Vagina (tissue), 2 donors: ENCODE measurements at regions not wholly inside any gene's neighbourhood (a gene's known extent, or its start where the extent isn't known, plus 50 kb on each side); places are given as distances from the start of the nearest gene placed in this dataset.

Experiments used
- DNase-seq, 2 donors: peaks; one replicate each; pipeline ENCODE4 v3.0.0-alpha.2; 2017; ENCODE audit errors: extremely low spot score in 2 of 2
- H3K27ac ChIP-seq: fragments of 200-600 bp; sonication (generic); one replicate; pipeline ENCODE4 v1.5.1; 2019
- H3K27me3 ChIP-seq: fragments of 200-600 bp; sonication (generic); one replicate; pipeline ENCODE4 v1.5.1; 2019
- H3K36me3 ChIP-seq, 2 donors: fragments of 200-600 bp; sonication (generic); one replicate each; pipeline ENCODE4 v1.5.1; 2017 to 2019
- H3K4me1 ChIP-seq: fragments of 200-600 bp; sonication (generic); one replicate; pipeline ENCODE4 v1.5.1; 2019
- H3K4me3 ChIP-seq, 2 donors: fragments of 200-600 bp; sonication (generic); 1 replicate in 1 of 2; 2 replicates in 1 of 2; pipeline ENCODE4 v1.5.1; 2016 to 2019
- H3K9me3 ChIP-seq: fragments of 200-600 bp; sonication (generic); one replicate; pipeline ENCODE4 v1.5.1; 2019
- CTCF ChIP-seq, 3 experiments: fragments of 450-650 bp in 2 of 3; fragments of 200-600 bp in 1 of 3; sonication (generic) in 1 of 3; IDR thresholded peaks; one replicate each; pipeline ENCODE4 v1.5.1; 2017 to 2019; ENCODE audit warnings: antibody characterized with exemption in 3 of 3, mild to moderate bottlenecking in 2 of 3, moderate library complexity in 2 of 3
- POLR2A ChIP-seq, 2 donors: fragments of 450-650 bp; IDR thresholded peaks; one replicate each; pipeline ENCODE4 v1.6.1; 2017; ENCODE audit warnings: antibody characterized with exemption in 2 of 2, mild to moderate bottlenecking in 2 of 2, moderate library complexity in 2 of 2
- POLR2AphosphoS5 ChIP-seq, 2 donors: sonication (generic); formaldehyde crosslinking; IDR thresholded peaks; one replicate each; pipeline ENCODE4 v1.9.0; 2017; ENCODE audit warnings: antibody characterized with exemption in 2 of 2, mild to moderate bottlenecking in 2 of 2, low read depth in 1 of 2; ENCODE audit not compliant: insufficient read depth in 1 of 2
- intact Hi-C: fragments of 100-400 bp; cut with DNase I; formaldehyde crosslinking; loops from one replicate; pipeline ENCODE4 v1.15.1; 2023

- no peak for DNase-seq
- TF ChIP-seq POLR2A (IDR thresholded peaks at IDR 0.05) = no peak
- TF ChIP-seq CTCF (IDR thresholded peaks at IDR 0.05) = no peak
- TF ChIP-seq POLR2AphosphoS5 (IDR thresholded peaks at IDR 0.05; ENCODE audit: insufficient read depth in 1 of 2, low read depth in 1 of 2) = no peak
- no peak overlapping the region for H3K4me3 ChIP-seq
- no peak overlapping the region for H3K27ac ChIP-seq
- intact Hi-C loops = no loop called here
- no peaks in the 10 kb centered on the region for H3K9me3 ChIP-seq
- no peaks in the 10 kb centered on the region for H3K36me3 ChIP-seq
- no peaks in the 10 kb centered on the region for H3K27me3 ChIP-seq
- H3K4me1 ChIP-seq = no peaks in the 10 kb centered on the region
Observed at GRCh38 chr3:110677506-110677905, 394.1 kb upstream of the NECTIN3 start.

GRCh38 chr3:110679285-110679684, 392.3 kb upstream of the NECTIN3 start:
- Histone ChIP-seq H3K36me3 (no peaks in the 10 kb centered on the region), H3K27me3 (no peaks in the 10 kb centered on the region), H3K27ac (no peak overlapping the region), H3K4me3 (no peak overlapping the region), H3K9me3 (no peaks in the 10 kb centered on the region), H3K4me1 (no peaks in the 10 kb centered on the region)
- DNase-seq = no peak
- intact Hi-C loops = no loop called here
- TF ChIP-seq POLR2A (IDR thresholded peaks at IDR 0.05) = no peak
- TF ChIP-seq POLR2AphosphoS5 (IDR thresholded peaks at IDR 0.05; ENCODE audit: insufficient read depth in 1 of 2, low read depth in 1 of 2) = no peak
- no peak for TF ChIP-seq CTCF (IDR thresholded peaks at IDR 0.05)

GRCh38 chr3:110680450-110680849, 391.2 kb upstream of the NECTIN3 start:
- no peak overlapping the region for H3K27ac ChIP-seq
- no peaks in the 10 kb centered on the region for H3K27me3 ChIP-seq
- TF ChIP-seq CTCF (IDR thresholded peaks at IDR 0.05) (no peak), POLR2A (IDR thresholded peaks at IDR 0.05) (no peak), POLR2AphosphoS5 (IDR thresholded peaks at IDR 0.05; ENCODE audit: insufficient read depth in 1 of 2, low read depth in 1 of 2) (no peak)
- H3K4me1 ChIP-seq = no peaks in the 10 kb centered on the region
- no peak for DNase-seq
- H3K9me3 ChIP-seq = no peaks in the 10 kb centered on the region
- intact Hi-C loops = no loop called here
- no peak overlapping the region for H3K4me3 ChIP-seq
- no peaks in the 10 kb centered on the region for H3K36me3 ChIP-seq

GRCh38 chr3:110684466-110684865, 387.1 kb upstream of the NECTIN3 start:
- no peaks in the 10 kb centered on the region for H3K27me3 ChIP-seq
- no peak overlapping the region for H3K27ac ChIP-seq
- no peak overlapping the region for H3K4me3 ChIP-seq
- TF ChIP-seq CTCF (IDR thresholded peaks at IDR 0.05) = no peak
- no peak for TF ChIP-seq POLR2A (IDR thresholded peaks at IDR 0.05)
- TF ChIP-seq POLR2AphosphoS5 (IDR thresholded peaks at IDR 0.05; ENCODE audit: insufficient read depth in 1 of 2, low read depth in 1 of 2) = no peak
- DNase-seq = no peak
- intact Hi-C loops = no loop called here
- H3K9me3 ChIP-seq = no peaks in the 10 kb centered on the region
- no peaks in the 10 kb centered on the region for H3K36me3 ChIP-seq
- H3K4me1 ChIP-seq = no peaks in the 10 kb centered on the region

- H3K4me3 ChIP-seq = no peak overlapping the region
- no peaks in the 10 kb centered on the region for H3K27me3 ChIP-seq
- intact Hi-C loops = no loop called here
- H3K4me1 ChIP-seq = no peaks in the 10 kb centered on the region
- DNase-seq = no peak
- no peaks in the 10 kb centered on the region for H3K9me3 ChIP-seq
- no peaks in the 10 kb centered on the region for H3K36me3 ChIP-seq
- TF ChIP-seq POLR2AphosphoS5 (IDR thresholded peaks at IDR 0.05; ENCODE audit: insufficient read depth in 1 of 2, low read depth in 1 of 2) (no peak), POLR2A (IDR thresholded peaks at IDR 0.05) (no peak), CTCF (IDR thresholded peaks at IDR 0.05) (no peak)
- H3K27ac ChIP-seq = no peak overlapping the region
Observed at GRCh38 chr3:110685630-110686029, 386.0 kb upstream of the NECTIN3 start.
